ENCODE measurements at regions not wholly inside any gene's neighbourhood (a gene's known extent, or its start where the extent isn't known, plus 50 kb on each side); places are given as distances from the start of the nearest gene placed in this dataset.

GRCh38 chr10:44300666-44301649 lies 83.9 kb downstream of the CXCL12 start:
- H3K9ac ChIP-seq (ENCODE audit: low read depth in 1 of 2, low read length in 2 of 2), result no peak overlapping the region
- no peaks in the 10 kb centered on the region for H3K4me1 ChIP-seq (ENCODE audit: control insufficient read depth in 4 of 4, insufficient read depth in 4 of 4, low read length in 3 of 4)
- no peaks in the 10 kb centered on the region for H3K9me3 ChIP-seq (ENCODE audit: control insufficient read depth in 4 of 4, low read length in 3 of 4)
- WGBS, result 76% methylated on average over 7 of the region's 7 CpGs
- no peak overlapping the region for H3K27ac ChIP-seq (ENCODE audit: low read depth in 1 of 2, low read length in 2 of 2)
- no peak for DNase-seq (ENCODE audit: low spot score)
- H3K4me3 ChIP-seq (ENCODE audit: low read depth in 1 of 3, low read length in 3 of 3), result no peak overlapping the region
- H3K36me3 ChIP-seq (ENCODE audit: control insufficient read depth in 4 of 4, insufficient read depth in 3 of 4, low read depth in 1 of 4, low read length in 3 of 4), result no peaks in the 10 kb centered on the region
- no peaks in the 10 kb centered on the region for H3K27me3 ChIP-seq (ENCODE audit: control insufficient read depth in 4 of 4, insufficient read depth in 4 of 4, low read length in 3 of 4)
- TF ChIP-seq YY1 (IDR thresholded peaks at IDR 0.05), result no peak
- no peak for TF ChIP-seq TAF1 (conservative IDR thresholded peaks at IDR 0.05)
- no peak for TF ChIP-seq RAD21 (IDR thresholded peaks at IDR 0.05)
- TF ChIP-seq GABPA (IDR thresholded peaks at IDR 0.05 in 1 of 2, conservative IDR thresholded peaks at IDR 0.05 in 1 of 2), result no peak
- TF ChIP-seq SP1 (IDR thresholded peaks at IDR 0.05), result no peak
- no peak for TF ChIP-seq EGR1 (IDR thresholded peaks at IDR 0.05; ENCODE audit: low read depth in 2 of 2)
- no peak for TF ChIP-seq JUND (IDR thresholded peaks at IDR 0.05)
- no peak for TF ChIP-seq NR2F2 (IDR thresholded peaks at IDR 0.05)
- no peak for TF ChIP-seq FOXA1 (IDR thresholded peaks at IDR 0.05)
- TF ChIP-seq, protein P1, sequence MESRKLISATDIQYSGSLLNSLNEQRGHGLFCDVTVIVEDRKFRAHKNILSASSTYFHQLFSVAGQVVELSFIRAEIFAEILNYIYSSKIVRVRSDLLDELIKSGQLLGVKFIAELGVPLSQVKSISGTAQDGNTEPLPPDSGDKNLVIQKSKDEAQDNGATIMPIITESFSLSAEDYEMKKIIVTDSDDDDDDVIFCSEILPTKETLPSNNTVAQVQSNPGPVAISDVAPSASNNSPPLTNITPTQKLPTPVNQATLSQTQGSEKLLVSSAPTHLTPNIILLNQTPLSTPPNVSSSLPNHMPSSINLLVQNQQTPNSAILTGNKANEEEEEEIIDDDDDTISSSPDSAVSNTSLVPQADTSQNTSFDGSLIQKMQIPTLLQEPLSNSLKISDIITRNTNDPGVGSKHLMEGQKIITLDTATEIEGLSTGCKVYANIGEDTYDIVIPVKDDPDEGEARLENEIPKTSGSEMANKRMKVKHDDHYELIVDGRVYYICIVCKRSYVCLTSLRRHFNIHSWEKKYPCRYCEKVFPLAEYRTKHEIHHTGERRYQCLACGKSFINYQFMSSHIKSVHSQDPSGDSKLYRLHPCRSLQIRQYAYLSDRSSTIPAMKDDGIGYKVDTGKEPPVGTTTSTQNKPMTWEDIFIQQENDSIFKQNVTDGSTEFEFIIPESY (IDR thresholded peaks at IDR 0.05), result no peak
- TF ChIP-seq REST (IDR thresholded peaks at IDR 0.05), result no peak
- no peak for TF ChIP-seq FOXA2 (IDR thresholded peaks at IDR 0.05)
- no peak for TF ChIP-seq RXRA (IDR thresholded peaks at IDR 0.05)
- no peak for TF ChIP-seq ATF3 (IDR thresholded peaks at IDR 0.05)
- TF ChIP-seq HNF4A (conservative IDR thresholded peaks at IDR 0.05), result no peak
- no peak for TF ChIP-seq HNF4G (IDR thresholded peaks at IDR 0.05)
- TF ChIP-seq CTCF (IDR thresholded peaks at IDR 0.05; ENCODE audit: low read depth, low read length, missing input control), result no peak
- TF ChIP-seq, protein P2, sequence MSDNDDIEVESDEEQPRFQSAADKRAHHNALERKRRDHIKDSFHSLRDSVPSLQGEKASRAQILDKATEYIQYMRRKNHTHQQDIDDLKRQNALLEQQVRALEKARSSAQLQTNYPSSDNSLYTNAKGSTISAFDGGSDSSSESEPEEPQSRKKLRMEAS (IDR thresholded peaks at IDR 0.05), result no peak

Measured in liver (tissue), 8 donors.